Heart right ventricle (tissue), 16 donors: ENCODE measurements at regions not wholly inside any gene's neighbourhood (a gene's known extent, or its start where the extent isn't known, plus 50 kb on each side); places are given as distances from the start of the nearest gene placed in this dataset.

Source experiments
- ATAC-seq, 8 donors: fragments of 200-7000 bp; cut with Tn5 transposase; one replicate each; pipeline ENCODE4 v1.9.1; 2020; ENCODE audit warnings: mild to moderate bottlenecking in 8 of 8, moderate library complexity in 8 of 8, moderate number of reproducible peaks in 1 of 8
- DNase-seq, 2 donors: peaks; one replicate each; pipeline ENCODE4 v3.0.0-alpha.2; 2020
- H3K27ac ChIP-seq, 10 donors: fragments of 200-600 bp; sonication (generic) in 2 of 10; one replicate each; pipeline versions ENCODE4 v1.5.0 to v1.8.0; 2020 to 2022; ENCODE audit warnings: mild to moderate bottlenecking in 3 of 10
- H3K27me3 ChIP-seq, 7 donors: fragments of 200-600 bp; one replicate each; pipeline ENCODE4 v1.8.0; 2021 to 2022; ENCODE audit warnings: mild to moderate bottlenecking in 2 of 7
- H3K36me3 ChIP-seq, 9 donors: fragments of 200-600 bp; sonication (generic) in 1 of 9; one replicate each; pipeline versions ENCODE4 v1.5.0 to v1.8.0; 2020 to 2022; ENCODE audit warnings: mild to moderate bottlenecking in 2 of 9
- H3K4me1 ChIP-seq, 9 donors: fragments of 200-600 bp; sonication (generic) in 1 of 9; one replicate each; pipeline versions ENCODE4 v1.5.0 to v1.8.0; 2020 to 2022; ENCODE audit warnings: mild to moderate bottlenecking in 4 of 9
- H3K4me3 ChIP-seq, 10 donors: fragments of 200-600 bp; sonication (generic) in 2 of 10; one replicate each; pipeline versions ENCODE4 v1.5.0 to v1.8.0; 2020 to 2022; ENCODE audit warnings: mild to moderate bottlenecking in 7 of 10, moderate library complexity in 2 of 10
- H3K9me3 ChIP-seq, 11 donors: fragments of 200-600 bp in 10 of 11; sonication (generic) in 2 of 11; one replicate each; pipeline versions ENCODE4 v1.5.0 to v1.8.0; 2013 to 2022; ENCODE audit warnings: mild to moderate bottlenecking in 2 of 11, control low read depth in 1 of 11, moderate library complexity in 1 of 11
- WGBS, 2 donors: extraction: QIAGEN DNeasy Blood & Tissue Kit; methylation state at CpG; one replicate each; pipeline ENCODE4 v1.1.7; 2013; ENCODE audit warnings: inconsistent platforms in 1 of 2; 5-methylcytosine and 5-hydroxymethylcytosine counted together
- intact Hi-C, 10 donors: fragments of 100-400 bp; cut with DNase I; formaldehyde crosslinking; loops; one replicate each; pipeline versions ENCODE4 v1.11.1 to v1.14.2; 2022
- TF ChIP-seq, protein P1 (sequence below), 9 donors: fragments of 200-600 bp; sonication (generic) in 2 of 9; IDR thresholded peaks; one replicate each; pipeline versions ENCODE4 v1.5.0 to v1.8.0; 2021 to 2022; ENCODE audit warnings: antibody characterized with exemption in 9 of 9, mild to moderate bottlenecking in 5 of 9, moderate library complexity in 1 of 9
- donor health status: Arrhythmogenic right ventricular cardiomyopathy.
- donor health status: ischemic (EF 13 %, LVEDD 7.1; RV severe dilation, severe dysfunction).
- donor health status: healthy with polysubstance abuse.
- donor health status: DM: no; HTN: yes; CAD: no.
- donor health status: DM: no; HTN: no; CAD: no.
- donor health status: ischemic (EF 25% LVEDD 6.9; RV normal size, moderate dysfunction).
- donor health status: ischemic (EF 25% LVEDD 5.7; RV mildly dilated, moderate dysfunction).
- donor health status: healthy.
- donor health status: DM: yes; HTN: yes; CAD: no.
- donor health status: Ischemic cardiomyopathy.
- donor health status: ischemic (EF 35%, LVEDD 5.7; RV mildly dilated, moderate dysfunction).
- donor health status: nonischemic (EF 11% LVEDD 7.7; RV severe dilation, severe dysfunction).
- donor health status: DM: yes; HTN: yes; CAD: no.
- donor health status: PGD.
- donor health status: ischemic (EF 29% LVEDD 5.4; RV normal size, mild dysfunction).
- donor health status: nonischemic (EF 23%, LVEDD 6.1; RV moderate dilation, normal function).

DNA sequence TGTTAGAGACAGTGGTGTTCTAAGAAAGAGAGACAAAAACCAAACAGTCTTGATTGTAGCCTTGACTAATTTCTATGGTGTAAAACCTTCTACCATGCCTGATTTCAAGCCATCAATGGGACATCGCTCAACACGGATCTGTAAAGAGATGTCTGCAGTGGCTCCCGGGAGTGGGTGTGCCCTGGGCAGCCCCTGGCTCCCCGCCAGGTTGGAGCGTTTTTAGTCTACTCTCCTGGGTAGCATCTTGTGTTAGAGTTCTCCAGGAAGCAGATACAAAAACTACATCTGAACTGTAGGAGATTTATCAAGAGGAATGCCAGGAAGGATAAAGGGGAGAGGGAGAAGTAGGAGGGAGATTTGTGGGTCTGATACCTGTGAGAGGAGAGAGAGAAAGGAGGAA lies 1212.9 kb downstream of the BCL11B start:
- TF ChIP-seq, protein P1, sequence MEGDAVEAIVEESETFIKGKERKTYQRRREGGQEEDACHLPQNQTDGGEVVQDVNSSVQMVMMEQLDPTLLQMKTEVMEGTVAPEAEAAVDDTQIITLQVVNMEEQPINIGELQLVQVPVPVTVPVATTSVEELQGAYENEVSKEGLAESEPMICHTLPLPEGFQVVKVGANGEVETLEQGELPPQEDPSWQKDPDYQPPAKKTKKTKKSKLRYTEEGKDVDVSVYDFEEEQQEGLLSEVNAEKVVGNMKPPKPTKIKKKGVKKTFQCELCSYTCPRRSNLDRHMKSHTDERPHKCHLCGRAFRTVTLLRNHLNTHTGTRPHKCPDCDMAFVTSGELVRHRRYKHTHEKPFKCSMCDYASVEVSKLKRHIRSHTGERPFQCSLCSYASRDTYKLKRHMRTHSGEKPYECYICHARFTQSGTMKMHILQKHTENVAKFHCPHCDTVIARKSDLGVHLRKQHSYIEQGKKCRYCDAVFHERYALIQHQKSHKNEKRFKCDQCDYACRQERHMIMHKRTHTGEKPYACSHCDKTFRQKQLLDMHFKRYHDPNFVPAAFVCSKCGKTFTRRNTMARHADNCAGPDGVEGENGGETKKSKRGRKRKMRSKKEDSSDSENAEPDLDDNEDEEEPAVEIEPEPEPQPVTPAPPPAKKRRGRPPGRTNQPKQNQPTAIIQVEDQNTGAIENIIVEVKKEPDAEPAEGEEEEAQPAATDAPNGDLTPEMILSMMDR (IDR thresholded peaks at IDR 0.05): no peak
- H3K4me1 ChIP-seq: no peaks in the 10 kb centered on the region
- intact Hi-C loops: no loop called here
- DNase-seq (no peak), ATAC-seq (no peak)
- H3K36me3 ChIP-seq: no peaks in the 10 kb centered on the region
- H3K9me3 ChIP-seq: no peaks in the 10 kb centered on the region
- H3K27me3 ChIP-seq: peaks cover 0 to 4% (median 0%) of the 10 kb centered on the region in 7 donors
- 58 to 62% methylated on average over 5 of the region's 5 CpGs for WGBS, 2 donors
- H3K27ac ChIP-seq: no peak overlapping the region
- H3K4me3 ChIP-seq: no peak overlapping the region

DNA sequence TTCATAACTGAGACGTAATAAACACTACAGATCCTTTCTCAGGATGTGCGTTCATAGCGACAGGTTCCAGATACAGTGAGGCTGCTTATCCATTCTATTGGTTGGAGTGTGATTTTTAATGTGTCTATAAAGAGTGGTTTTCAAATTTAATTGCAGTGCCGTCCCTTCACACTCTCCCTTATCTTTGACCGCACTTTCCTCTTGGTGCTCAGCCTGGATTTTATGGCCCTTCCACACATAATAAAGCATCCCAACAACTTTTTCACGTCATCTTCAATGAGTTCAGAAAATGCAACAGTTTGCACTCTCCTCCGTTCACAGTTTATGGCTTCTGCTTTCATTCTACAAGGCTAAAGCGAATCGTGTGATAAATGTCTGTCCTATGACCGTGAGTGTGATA lies 1209.9 kb downstream of the BCL11B start:
- Histone ChIP-seq H3K4me3 (no peak overlapping the region), H3K36me3 (no peaks in the 10 kb centered on the region), H3K9me3 (no peaks in the 10 kb centered on the region), H3K27ac (no peak overlapping the region), H3K4me1 (no peaks in the 10 kb centered on the region), H3K27me3 (no peaks in the 10 kb centered on the region)
- intact Hi-C loops: no loop called here
- DNase-seq (no peak), ATAC-seq (no peak)
- TF ChIP-seq, protein P1 (IDR thresholded peaks at IDR 0.05): no peak
- WGBS, 2 donors: 80 to 90% methylated on average over 10 of the region's 10 CpGs

DNA sequence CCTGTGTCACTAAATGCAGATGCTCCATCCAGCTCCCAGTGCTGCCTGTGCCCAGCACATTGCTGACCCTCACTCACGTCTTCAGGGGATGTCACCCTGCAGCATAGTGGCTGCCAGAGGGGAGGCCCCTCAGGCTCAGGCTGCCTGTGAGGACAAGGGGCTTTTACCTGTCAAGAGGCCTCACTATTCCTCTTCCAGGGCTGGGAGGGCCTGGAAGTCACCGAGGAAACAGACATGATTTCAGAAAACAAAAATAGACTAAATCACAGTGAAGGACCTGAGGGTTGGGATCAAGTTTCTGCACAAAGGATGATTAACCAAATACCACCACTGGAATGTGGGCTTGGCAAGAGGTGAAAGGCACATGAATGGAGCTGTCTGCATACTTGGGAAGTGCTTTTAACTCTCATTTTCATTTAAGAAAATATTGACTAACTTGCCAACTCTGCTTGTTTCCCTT lies 1202.3 kb downstream of the BCL11B start:
- no peak for ATAC-seq

DNA sequence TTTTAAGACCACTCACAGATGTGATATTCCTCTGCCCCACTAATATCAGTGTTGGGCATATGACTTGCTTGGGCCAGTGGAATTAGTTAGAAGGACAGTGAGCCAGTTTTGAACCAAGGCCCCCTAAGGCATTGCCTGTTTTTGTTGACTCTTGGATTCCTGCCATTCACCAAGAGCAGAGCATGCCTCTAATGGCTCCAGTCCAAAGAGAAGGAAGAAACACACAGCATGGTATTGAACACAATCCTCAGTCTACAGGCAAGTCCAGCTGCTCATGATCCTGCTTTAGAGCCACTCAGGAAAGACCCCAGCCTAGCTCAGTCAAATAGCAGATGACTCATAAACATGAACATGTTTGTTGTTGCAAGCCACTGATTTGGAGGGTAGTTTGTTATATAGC lies 1201.5 kb downstream of the BCL11B start:
- intact Hi-C loops: no loop called here
- Histone ChIP-seq H3K27ac (no peak overlapping the region), H3K36me3 (no peaks in the 10 kb centered on the region), H3K4me3 (no peak overlapping the region), H3K4me1 (peaks cover 0 to 7% (median 0%) of the 10 kb centered on the region in 9 donors), H3K27me3 (no peaks in the 10 kb centered on the region), H3K9me3 (no peaks in the 10 kb centered on the region)
- ATAC-seq (no peak), DNase-seq (no peak)
- TF ChIP-seq, protein P1 (IDR thresholded peaks at IDR 0.05): no peak

More for the DNA sequence above, 1202.3 kb downstream of the BCL11B start:
- H3K9me3 ChIP-seq: no peaks in the 10 kb centered on the region
- TF ChIP-seq, protein P1 (IDR thresholded peaks at IDR 0.05): no peak
- H3K4me1 ChIP-seq: peaks cover 0 to 7% (median 0%) of the 10 kb centered on the region in 9 donors
- no peak overlapping the region for H3K27ac ChIP-seq
- H3K36me3 ChIP-seq: no peaks in the 10 kb centered on the region
- WGBS, 2 donors: 30 to 37% methylated on average over 2 of the region's 2 CpGs
- H3K4me3 ChIP-seq: no peak overlapping the region
- intact Hi-C loops: no loop called here
- H3K27me3 ChIP-seq: no peaks in the 10 kb centered on the region
- DNase-seq: no peak
